Gastrocnemius medialis (tissue), 4 donors: ENCODE measurements at regions not wholly inside any gene's neighbourhood (a gene's known extent, or its start where the extent isn't known, plus 50 kb on each side); places are given as distances from the start of the nearest gene placed in this dataset.
"Not testable (repeated sequence)": the region's sequence is repeated elsewhere in the genome, so short reads cannot be mapped to it uniquely, and the experiment has no call there.

Source experiments
- ATAC-seq, 2 donors: fragments of 150-250 bp; one replicate each; pipeline ENCODE4 v1.9.1; 2016
- DNase-seq, 2 donors: peaks; one replicate each; pipeline ENCODE4 v3.0.0-alpha.2; 2019
- H3K27ac ChIP-seq, 4 donors: fragments of 200-600 bp; sonication (generic); 1 replicate in 1 of 4; 2 replicates in 3 of 4; pipeline ENCODE4 v1.5.1; 2016 to 2018; ENCODE audit warnings: mild to moderate bottlenecking in 2 of 4, moderate library complexity in 1 of 4
- H3K27me3 ChIP-seq, 3 donors: fragments of 200-600 bp; sonication (generic) in 2 of 3; 1 replicate in 1 of 3; 2 replicates in 2 of 3; pipeline versions ENCODE4 v1.5.1 to v1.6.0; 2016 to 2019; ENCODE audit warnings: mild to moderate bottlenecking in 1 of 3, moderate library complexity in 1 of 3
- H3K36me3 ChIP-seq, 2 donors: fragments of 200-600 bp; sonication (generic) in 1 of 2; one replicate each; pipeline ENCODE4 v1.5.1; 2017 to 2018
- H3K4me1 ChIP-seq, 2 donors: fragments of 200-600 bp; sonication (generic) in 1 of 2; one replicate each; pipeline ENCODE4 v1.5.1; 2016 to 2017; ENCODE audit warnings: mild to moderate bottlenecking in 2 of 2
- H3K4me3 ChIP-seq, 4 donors: fragments of 200-600 bp; sonication (generic) in 3 of 4; 1 replicate in 1 of 4; 2 replicates in 3 of 4; pipeline ENCODE4 v1.5.1; 2016 to 2019; ENCODE audit warnings: mild to moderate bottlenecking in 2 of 4
- H3K9me3 ChIP-seq, 3 donors: fragments of 200-600 bp; sonication (generic) in 2 of 3; 1 replicate in 1 of 3; 2 replicates in 2 of 3; pipeline ENCODE4 v1.5.1; 2016 to 2019
- CTCF ChIP-seq, 5 experiments: fragments of 450-650 bp in 3 of 5; fragments of 200-600 bp in 2 of 5; sonication (generic) in 2 of 5; IDR thresholded peaks in 4 of 5; conservative IDR thresholded peaks in 1 of 5; 1 replicate in 4 of 5; 2 replicates in 1 of 5; pipeline ENCODE4 v1.5.1; 2016 to 2019; ENCODE audit warnings: antibody characterized with exemption in 5 of 5, mild to moderate bottlenecking in 3 of 5, moderate library complexity in 3 of 5
- POLR2A ChIP-seq, 2 donors: fragments of 450-650 bp; IDR thresholded peaks; one replicate each; pipeline ENCODE4 v1.6.1; 2017; ENCODE audit warnings: antibody characterized with exemption in 2 of 2, mild to moderate bottlenecking in 2 of 2, moderate library complexity in 2 of 2
- in situ Hi-C, 4 donors: fragments of 200-750 bp; cut with MboI; loops; one replicate each; pipeline versions ENCODE4 v1.15.0 to v1.8.0; 2017; ENCODE audit warnings: low sequenced_read_pairs in 4 of 4
- intact Hi-C: fragments of 100-400 bp; cut with DNase I; formaldehyde crosslinking; loops from one replicate; pipeline ENCODE4 v1.15.1; 2023; ENCODE audit warnings: low total_unique reads

- no peaks in the 10 kb centered on the region for H3K4me1 ChIP-seq
- intact Hi-C loops: no loop called here
- DNase-seq: no peak
- H3K9me3 ChIP-seq: no peaks in the 10 kb centered on the region
- no peak for TF ChIP-seq CTCF (IDR thresholded peaks at IDR 0.05 in 4 of 5, conservative IDR thresholded peaks at IDR 0.05 in 1 of 5)
- no peak for TF ChIP-seq POLR2A (IDR thresholded peaks at IDR 0.05)
- H3K36me3 ChIP-seq: no peaks in the 10 kb centered on the region
- H3K27ac ChIP-seq: no peak overlapping the region
- ATAC-seq: no peak
- no peaks in the 10 kb centered on the region for H3K27me3 ChIP-seq
- in situ Hi-C loops: no loop called here
- no peak overlapping the region for H3K4me3 ChIP-seq
Observed at GRCh38 chr7:106583706-106584690, 77.0 kb downstream of the CCDC71L start.

GRCh38 chr7:106583100-106583499, 77.9 kb downstream of the CCDC71L start:
- no peaks in the 10 kb centered on the region for H3K36me3 ChIP-seq
- no peak overlapping the region for H3K27ac ChIP-seq
- ATAC-seq: no peak
- TF ChIP-seq POLR2A (IDR thresholded peaks at IDR 0.05) (no peak), CTCF (IDR thresholded peaks at IDR 0.05 in 4 of 5, conservative IDR thresholded peaks at IDR 0.05 in 1 of 5) (no peak)
- no peaks in the 10 kb centered on the region for H3K27me3 ChIP-seq
- intact Hi-C loops (no loop called here), in situ Hi-C loops (no loop called here)
- H3K4me3 ChIP-seq: no peak overlapping the region
- H3K9me3 ChIP-seq: no peaks in the 10 kb centered on the region
- H3K4me1 ChIP-seq: no peaks in the 10 kb centered on the region
- no peak for DNase-seq

GRCh38 chr7:106582365-106582764, 78.6 kb downstream of the CCDC71L start:
- intact Hi-C loops: no loop called here

GRCh38 chr7:106579086-106579485, 81.9 kb downstream of the CCDC71L start:
- DNase-seq, H3K27me3 ChIP-seq, H3K27ac ChIP-seq, H3K9me3 ChIP-seq, H3K4me3 ChIP-seq, intact Hi-C loops, in situ Hi-C loops, H3K36me3 ChIP-seq, H3K4me1 ChIP-seq, ATAC-seq: not testable (repeated sequence)

More at GRCh38 chr7:106582365-106582764, 78.6 kb downstream of the CCDC71L start:
- in situ Hi-C loops: no loop called here
- Histone ChIP-seq H3K9me3 (no peaks in the 10 kb centered on the region), H3K27me3 (no peaks in the 10 kb centered on the region), H3K27ac (no peak overlapping the region), H3K4me3 (no peak overlapping the region), H3K4me1 (no peaks in the 10 kb centered on the region), H3K36me3 (no peaks in the 10 kb centered on the region)
- DNase-seq: no peak
- no peak for ATAC-seq
- TF ChIP-seq POLR2A (IDR thresholded peaks at IDR 0.05) (no peak), CTCF (IDR thresholded peaks at IDR 0.05 in 4 of 5, conservative IDR thresholded peaks at IDR 0.05 in 1 of 5) (no peak)

GRCh38 chr7:106575138-106575823, 85.7 kb downstream of the CCDC71L start:
- Histone ChIP-seq H3K27ac (no peak overlapping the region), H3K4me1 (no peaks in the 10 kb centered on the region), H3K4me3 (no peak overlapping the region), H3K36me3 (no peaks in the 10 kb centered on the region), H3K27me3 (no peaks in the 10 kb centered on the region), H3K9me3 (no peaks in the 10 kb centered on the region)
- ATAC-seq: no peak
- no peak for DNase-seq
- TF ChIP-seq POLR2A (IDR thresholded peaks at IDR 0.05) (no peak), CTCF (IDR thresholded peaks at IDR 0.05 in 4 of 5, conservative IDR thresholded peaks at IDR 0.05 in 1 of 5) (no peak)
- intact Hi-C loops (no loop called here), in situ Hi-C loops (no loop called here)
